ENCODE measurements at regions not wholly inside any gene's neighbourhood (a gene's known extent, or its start where the extent isn't known, plus 50 kb on each side); places are given as distances from the start of the nearest gene placed in this dataset.

GRCh38 chr5:156232251-156232869 lies 94.6 kb upstream of the SGCD start (continued):
- no peak for TF ChIP-seq HOMEZ (CRISPR knock-in tag; IDR thresholded peaks at IDR 0.05)
- no peak for TF ChIP-seq BRF2 (IDR thresholded peaks at IDR 0.05; ENCODE audit: borderline replicate concordance, insufficient read depth, insufficient read length)
- no peak for TF ChIP-seq MXI1 (IDR thresholded peaks at IDR 0.05; ENCODE audit: low read depth, low read length)

DNA sequence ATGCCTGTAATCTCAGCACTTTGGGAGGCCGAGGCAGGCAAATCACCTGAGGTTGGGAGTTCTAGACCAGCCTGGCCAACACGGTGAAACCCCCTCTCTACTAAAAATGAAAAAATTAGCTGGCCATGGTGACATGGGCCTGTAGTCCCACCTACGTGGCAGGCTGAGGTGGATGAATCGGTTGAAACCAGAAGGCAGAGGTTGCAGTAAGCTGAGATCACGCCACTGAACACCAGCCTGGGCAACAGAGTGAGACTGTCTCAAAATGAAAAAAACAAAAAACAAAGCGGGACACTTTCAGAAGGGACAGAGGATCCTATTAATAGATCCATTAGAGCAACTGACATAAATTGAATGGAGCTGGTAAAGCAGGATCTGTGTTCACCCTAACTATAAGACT lies 89.6 kb upstream of the SGCD start:
- Histone ChIP-seq H3K4me1 (replicated peaks in 1 of 2; ENCODE audit: control insufficient read depth in 2 of 2, insufficient read depth in 2 of 2, low read length in 2 of 2) (no peaks in the 10 kb centered on the region), H3K79me2 (ENCODE audit: control insufficient read depth, insufficient read depth, low read length) (no peaks in the 10 kb centered on the region), H3K27ac (ENCODE audit: extremely low read depth, low read depth, low read length) (no peak overlapping the region), H4K20me1 (replicated peaks; ENCODE audit: control insufficient read depth, insufficient read depth, low read length) (no peaks in the 10 kb centered on the region), H3K9me3 (replicated peaks; ENCODE audit: control insufficient read depth, insufficient read depth, low read depth, low read length) (no peaks in the 10 kb centered on the region), H3K4me3 (no peak overlapping the region), H3K9ac (ENCODE audit: insufficient read depth in 1 of 2, low read depth in 2 of 2, low read length in 2 of 2) (no peak overlapping the region), H3K4me2 (ENCODE audit: insufficient read depth, low read length) (no peak overlapping the region), H3K27me3 (ENCODE audit: control insufficient read depth in 2 of 2, insufficient read depth in 2 of 2, low read length in 2 of 2) (no peaks in the 10 kb centered on the region), H3K9me1 (ENCODE audit: control insufficient read depth, insufficient read depth, low read length) (no peaks in the 10 kb centered on the region), H3K36me3 (ENCODE audit: control insufficient read depth, insufficient read depth, low read length) (no peaks in the 10 kb centered on the region), H2AFZ (ENCODE audit: low read depth, low read length) (no peak overlapping the region)
- CTCF ChIA-PET (ENCODE audit: low intra/inter-chr PET ratio) = no interaction called here
- ATAC-seq (no peak), DNase-seq (ENCODE audit: extremely low read depth in 1 of 4, low spot score in 3 of 4) (no peak), FAIRE-seq (no peak)
- 0% methylated on average over 6 of the region's 6 CpGs for WGBS (ENCODE audit: insufficient coverage, low coverage, missing lambda C conversion rate)
- in situ Hi-C loops (cut with MboI) = no loop called here
- no TSS peak for BruUV-seq (replicated peaks)
- POLR2A ChIA-PET = no interaction called here
- intact Hi-C loops (cut with micrococcal nuclease) = no loop called here
- TF ChIP-seq, protein P1, sequence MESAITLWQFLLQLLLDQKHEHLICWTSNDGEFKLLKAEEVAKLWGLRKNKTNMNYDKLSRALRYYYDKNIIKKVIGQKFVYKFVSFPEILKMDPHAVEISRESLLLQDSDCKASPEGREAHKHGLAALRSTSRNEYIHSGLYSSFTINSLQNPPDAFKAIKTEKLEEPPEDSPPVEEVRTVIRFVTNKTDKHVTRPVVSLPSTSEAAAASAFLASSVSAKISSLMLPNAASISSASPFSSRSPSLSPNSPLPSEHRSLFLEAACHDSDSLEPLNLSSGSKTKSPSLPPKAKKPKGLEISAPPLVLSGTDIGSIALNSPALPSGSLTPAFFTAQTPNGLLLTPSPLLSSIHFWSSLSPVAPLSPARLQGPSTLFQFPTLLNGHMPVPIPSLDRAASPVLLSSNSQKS (CRISPR knock-in tag; IDR thresholded peaks at IDR 0.05) = no peak
- TF ChIP-seq, protein P2, sequence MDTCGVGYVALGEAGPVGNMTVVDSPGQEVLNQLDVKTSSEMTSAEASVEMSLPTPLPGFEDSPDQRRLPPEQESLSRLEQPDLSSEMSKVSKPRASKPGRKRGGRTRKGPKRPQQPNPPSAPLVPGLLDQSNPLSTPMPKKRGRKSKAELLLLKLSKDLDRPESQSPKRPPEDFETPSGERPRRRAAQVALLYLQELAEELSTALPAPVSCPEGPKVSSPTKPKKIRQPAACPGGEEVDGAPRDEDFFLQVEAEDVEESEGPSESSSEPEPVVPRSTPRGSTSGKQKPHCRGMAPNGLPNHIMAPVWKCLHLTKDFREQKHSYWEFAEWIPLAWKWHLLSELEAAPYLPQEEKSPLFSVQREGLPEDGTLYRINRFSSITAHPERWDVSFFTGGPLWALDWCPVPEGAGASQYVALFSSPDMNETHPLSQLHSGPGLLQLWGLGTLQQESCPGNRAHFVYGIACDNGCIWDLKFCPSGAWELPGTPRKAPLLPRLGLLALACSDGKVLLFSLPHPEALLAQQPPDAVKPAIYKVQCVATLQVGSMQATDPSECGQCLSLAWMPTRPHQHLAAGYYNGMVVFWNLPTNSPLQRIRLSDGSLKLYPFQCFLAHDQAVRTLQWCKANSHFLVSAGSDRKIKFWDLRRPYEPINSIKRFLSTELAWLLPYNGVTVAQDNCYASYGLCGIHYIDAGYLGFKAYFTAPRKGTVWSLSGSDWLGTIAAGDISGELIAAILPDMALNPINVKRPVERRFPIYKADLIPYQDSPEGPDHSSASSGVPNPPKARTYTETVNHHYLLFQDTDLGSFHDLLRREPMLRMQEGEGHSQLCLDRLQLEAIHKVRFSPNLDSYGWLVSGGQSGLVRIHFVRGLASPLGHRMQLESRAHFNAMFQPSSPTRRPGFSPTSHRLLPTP (IDR thresholded peaks at IDR 0.05; ENCODE audit: borderline replicate concordance, extremely low read depth, insufficient read length) = no peak
- TF ChIP-seq, protein P3, sequence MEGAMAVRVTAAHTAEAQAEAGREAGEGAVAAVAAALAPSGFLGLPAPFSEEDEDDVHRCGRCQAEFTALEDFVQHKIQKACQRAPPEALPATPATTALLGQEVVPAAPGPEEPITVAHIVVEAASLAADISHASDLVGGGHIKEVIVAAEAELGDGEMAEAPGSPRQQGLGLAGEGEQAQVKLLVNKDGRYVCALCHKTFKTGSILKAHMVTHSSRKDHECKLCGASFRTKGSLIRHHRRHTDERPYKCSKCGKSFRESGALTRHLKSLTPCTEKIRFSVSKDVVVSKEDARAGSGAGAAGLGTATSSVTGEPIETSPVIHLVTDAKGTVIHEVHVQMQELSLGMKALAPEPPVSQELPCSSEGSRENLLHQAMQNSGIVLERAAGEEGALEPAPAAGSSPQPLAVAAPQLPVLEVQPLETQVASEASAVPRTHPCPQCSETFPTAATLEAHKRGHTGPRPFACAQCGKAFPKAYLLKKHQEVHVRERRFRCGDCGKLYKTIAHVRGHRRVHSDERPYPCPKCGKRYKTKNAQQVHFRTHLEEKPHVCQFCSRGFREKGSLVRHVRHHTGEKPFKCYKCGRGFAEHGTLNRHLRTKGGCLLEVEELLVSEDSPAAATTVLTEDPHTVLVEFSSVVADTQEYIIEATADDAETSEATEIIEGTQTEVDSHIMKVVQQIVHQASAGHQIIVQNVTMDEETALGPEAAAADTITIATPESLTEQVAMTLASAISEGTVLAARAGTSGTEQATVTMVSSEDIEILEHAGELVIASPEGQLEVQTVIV (CRISPR knock-in tag; IDR thresholded peaks at IDR 0.05; ENCODE audit: borderline replicate concordance) = no peak
